NOMO-1 treated with dmso at 0.1 percent for 144 hours (cell line): ENCODE measurements at regions not wholly inside any gene's neighbourhood (a gene's known extent, or its start where the extent isn't known, plus 50 kb on each side); places are given as distances from the start of the nearest gene placed in this dataset.
"Not testable (repeated sequence)": the region's sequence is repeated elsewhere in the genome, so short reads cannot be mapped to it uniquely, and the experiment has no call there.

Source experiments
- DNase-seq: peaks from one replicate; lab custom pipeline; 2025; ENCODE audit not compliant: unreplicated experiment; lab: John Stamatoyannopoulos, UW

GRCh38 chr13:91017031-91017668 is 330.3 kb upstream of the MIR17HG start:
- peak; percentile 82 for DNase-seq

DNA sequence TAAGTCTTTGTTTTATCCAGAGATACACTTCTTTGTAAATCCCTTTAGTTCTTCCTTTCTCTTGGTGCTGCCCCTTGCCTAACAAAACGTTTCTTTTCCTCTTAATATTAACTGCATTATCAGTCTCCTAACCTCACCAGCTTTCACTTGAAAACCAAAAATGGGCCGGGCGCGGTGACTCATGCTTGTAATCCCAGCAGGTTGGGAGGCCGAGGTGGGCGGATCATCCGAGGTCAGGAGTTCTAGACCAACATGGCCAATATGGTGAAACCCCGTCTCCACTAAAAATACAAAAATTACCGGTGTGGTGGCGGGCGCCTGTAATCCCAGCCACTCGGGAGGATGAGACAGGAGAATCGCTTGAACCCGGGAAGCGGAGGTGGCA is 329.8 kb upstream of the MIR17HG start:
- DNase-seq = peak; percentile 67

DNA sequence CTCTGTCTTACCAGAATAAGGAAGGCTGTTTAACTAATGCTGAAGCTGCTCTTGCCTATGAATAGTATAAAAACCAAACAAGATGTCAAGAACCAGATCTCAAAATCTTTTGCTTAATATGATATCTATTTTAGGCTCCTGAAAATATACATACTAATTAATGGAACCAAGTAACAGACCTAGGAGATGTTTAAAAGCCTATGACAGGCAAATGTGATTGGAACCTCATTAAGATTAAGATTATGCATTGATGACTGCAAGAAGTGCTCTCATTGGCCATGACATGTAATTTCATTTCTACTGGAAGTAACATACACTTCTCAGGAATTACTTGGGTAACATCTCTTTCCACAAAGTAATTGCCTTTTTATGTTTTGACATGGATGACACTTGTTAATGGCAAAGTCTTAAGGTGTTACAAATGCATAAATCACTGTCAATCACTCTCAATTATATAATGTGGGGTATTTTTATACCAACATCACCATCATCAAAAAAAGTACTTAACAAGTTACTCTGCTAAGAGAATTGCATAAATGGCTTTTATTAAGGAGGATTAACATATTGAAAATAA is 326.9 kb upstream of the MIR17HG start:
- DNase-seq = no peak

GRCh38 chr13:91024157-91024792 is 323.2 kb upstream of the MIR17HG start:
- no peak for DNase-seq

GRCh38 chr13:91025442-91025841 is 322.0 kb upstream of the MIR17HG start:
- DNase-seq = no peak

DNA sequence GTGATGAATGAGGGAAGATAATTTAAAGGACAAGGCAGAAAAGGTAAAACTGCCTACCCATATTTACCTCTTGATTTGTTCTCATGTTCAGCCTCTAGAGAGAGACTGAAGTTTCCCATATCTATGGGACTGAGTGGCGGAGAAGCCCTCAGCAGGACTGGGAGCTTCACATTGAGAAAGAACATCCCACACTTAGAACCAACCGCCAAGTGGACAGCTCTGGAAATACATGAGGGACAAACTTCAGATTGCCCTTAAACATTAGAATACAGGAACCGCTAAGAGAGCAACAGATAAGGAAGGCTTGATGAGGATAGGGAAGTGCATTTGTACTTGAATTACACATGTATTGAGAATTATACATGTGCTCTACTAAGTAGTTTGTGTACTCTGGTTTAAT is 316.0 kb upstream of the MIR17HG start:
- no peak for DNase-seq

- no peak for DNase-seq
Measured at GRCh38 chr13:91032104-91032503, 315.4 kb upstream of the MIR17HG start.

GRCh38 chr13:91036886-91037285 is 310.6 kb upstream of the MIR17HG start:
- DNase-seq = no peak

DNA sequence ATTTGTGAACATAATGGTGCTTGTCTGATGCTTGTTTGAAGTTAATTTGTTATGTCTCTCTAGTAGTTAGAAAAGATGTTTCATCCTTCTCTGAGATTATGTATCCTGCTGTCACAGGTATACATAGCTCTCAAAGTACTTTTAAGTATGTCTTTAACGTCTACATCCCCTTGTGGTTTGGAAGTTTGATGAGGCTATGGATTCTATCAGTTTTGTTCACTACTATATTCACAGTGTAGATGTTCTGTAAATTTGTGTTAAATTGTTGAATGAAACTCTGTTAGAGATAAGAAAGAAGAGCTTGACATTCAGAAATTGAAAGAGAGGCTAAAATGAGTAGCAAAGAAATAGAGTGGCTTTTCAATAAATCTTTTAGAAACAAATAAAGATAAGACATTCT is 304.6 kb upstream of the MIR17HG start:
- DNase-seq = no peak

GRCh38 chr13:91045351-91046034 is 302.0 kb upstream of the MIR17HG start:
- DNase-seq = no peak

- no peak for DNase-seq
Measured at GRCh38 chr13:91046715-91047327, 300.7 kb upstream of the MIR17HG start.

DNA sequence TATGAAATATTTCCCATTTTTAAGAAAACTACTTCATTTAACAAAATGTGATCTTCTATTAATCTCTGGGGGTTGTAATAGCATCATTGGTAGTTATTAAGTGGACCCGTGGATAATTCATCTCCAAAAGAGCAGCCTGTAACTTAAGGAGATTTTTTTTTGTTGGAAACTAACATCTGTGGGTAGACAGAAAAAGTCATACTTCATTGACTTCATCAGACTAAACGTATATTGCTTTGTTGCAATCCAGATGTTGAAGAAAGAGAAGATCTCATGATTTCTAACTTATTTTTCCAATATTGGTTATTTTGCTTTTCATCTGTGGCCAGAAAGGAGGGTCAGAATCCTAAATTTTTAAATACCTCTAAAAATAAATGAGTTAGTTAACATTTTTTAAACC is 296.5 kb upstream of the MIR17HG start:
- DNase-seq = no peak

GRCh38 chr13:91052876-91053275 is 294.6 kb upstream of the MIR17HG start:
- no peak for DNase-seq

DNA sequence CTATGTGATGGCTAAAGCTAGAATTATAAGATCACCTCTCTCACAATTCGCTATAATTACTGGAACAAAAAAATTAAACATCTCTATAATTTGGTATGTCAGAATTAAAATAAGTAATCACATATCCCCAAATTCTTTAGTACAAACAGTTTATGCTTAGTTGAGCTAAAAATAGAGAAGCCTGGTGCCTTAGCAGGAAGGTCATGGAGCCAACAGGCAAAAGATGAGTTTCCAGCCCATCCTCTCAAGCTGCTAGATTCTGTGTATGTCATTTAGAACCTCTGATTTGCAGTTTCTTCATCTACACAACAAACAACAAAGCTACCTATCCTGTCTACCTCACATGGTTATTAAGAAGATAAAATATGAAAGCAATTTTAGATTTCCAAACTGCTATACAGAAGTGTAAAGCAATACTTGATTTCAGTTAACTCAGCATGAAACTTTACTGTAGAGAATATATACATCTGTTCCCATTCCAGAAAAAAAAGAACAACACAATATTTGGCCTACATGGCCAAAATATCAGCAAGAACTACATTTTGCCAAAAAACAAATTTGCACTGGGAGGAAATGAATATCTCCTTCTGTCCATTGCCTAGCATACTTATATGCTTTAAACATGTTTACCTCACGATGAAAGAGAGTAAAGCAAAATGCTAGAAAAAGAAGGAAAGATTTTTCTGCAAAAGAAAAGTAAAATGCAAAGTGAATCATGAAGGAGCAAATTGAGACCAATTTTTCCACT is 294.0 kb upstream of the MIR17HG start:
- no peak for DNase-seq

DNA sequence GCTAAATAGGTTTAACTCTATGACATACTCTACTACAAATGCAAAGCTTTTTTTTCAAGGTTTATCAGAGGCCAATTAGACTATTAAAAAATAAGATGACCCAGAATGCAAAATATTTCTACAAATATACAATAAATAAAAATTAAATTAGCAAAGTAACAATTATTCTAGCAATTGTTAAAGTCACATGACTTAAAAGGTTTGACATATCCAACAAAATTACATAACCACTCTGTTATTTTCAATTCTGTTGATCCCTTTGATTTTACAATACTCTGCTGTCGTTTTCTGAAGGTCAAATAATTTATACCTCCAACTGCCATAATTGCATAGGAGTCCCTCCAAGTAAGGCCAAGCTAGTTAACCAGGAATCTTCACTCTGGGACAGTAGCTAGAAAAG is 292.6 kb upstream of the MIR17HG start:
- DNase-seq = no peak

- no peak for DNase-seq
Measured at GRCh38 chr13:91056746-91057145, 290.7 kb upstream of the MIR17HG start.

- not testable (repeated sequence) for DNase-seq
Measured at GRCh38 chr13:91057507-91057906, 290.0 kb upstream of the MIR17HG start.

DNA sequence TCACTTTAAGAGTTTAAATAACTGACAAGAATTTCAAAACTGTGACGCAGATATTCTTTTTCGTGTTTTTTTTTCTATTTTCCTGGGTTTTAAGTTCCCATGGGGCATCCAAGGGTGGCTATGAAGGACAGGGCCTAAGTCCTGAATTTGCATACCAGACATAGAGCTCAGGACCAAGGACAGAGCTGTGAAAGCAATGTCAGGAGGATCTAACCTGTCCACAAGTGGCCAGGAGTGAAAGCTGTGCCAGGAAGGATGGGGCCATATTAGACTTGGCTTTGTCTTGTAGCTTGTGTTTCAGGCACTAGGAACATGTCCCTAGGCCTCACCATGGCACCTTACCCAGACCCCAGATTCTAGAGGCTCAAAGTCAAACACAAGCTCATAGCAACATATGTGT is 289.4 kb upstream of the MIR17HG start:
- DNase-seq = no peak

GRCh38 chr13:91058919-91059318 is 288.6 kb upstream of the MIR17HG start:
- DNase-seq = no peak

DNA sequence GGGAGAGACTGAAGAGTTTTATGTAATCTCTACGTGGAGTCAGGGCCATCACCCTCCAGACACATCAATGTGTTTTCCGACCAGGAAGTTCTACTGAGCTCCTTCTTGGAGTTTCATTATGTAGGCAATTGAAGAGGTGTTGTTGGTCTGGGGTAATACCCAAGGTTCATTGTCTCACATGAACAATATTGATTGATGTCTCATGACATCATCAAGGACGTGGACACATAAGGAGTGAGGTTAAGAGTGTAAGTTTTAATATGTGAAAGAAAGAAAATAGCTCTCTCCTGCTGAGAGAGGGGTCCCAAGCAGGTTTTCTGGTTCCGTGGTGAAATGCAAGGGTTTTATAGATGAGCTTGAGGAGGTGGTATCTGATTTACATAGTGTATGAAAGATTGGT is 280.7 kb upstream of the MIR17HG start:
- no peak for DNase-seq

- no peak for DNase-seq
Measured at GRCh38 chr13:91072486-91072885, 275.0 kb upstream of the MIR17HG start.
